Neural progenitor cell (in vitro differentiated cells): ENCODE measurements at regions not wholly inside any gene's neighbourhood (a gene's known extent, or its start where the extent isn't known, plus 50 kb on each side); places are given as distances from the start of the nearest gene placed in this dataset.

Experiments
- CTCF ChIP-seq: fragments of 200-600 bp; sonication (generic); IDR thresholded peaks from 2 replicates; pipeline ENCODE4 v1.5.1; 2017; ENCODE audit warnings: antibody characterized with exemption, mild to moderate bottlenecking
- EZH2 ChIP-seq: fragments of 200-600 bp; sonication (generic); IDR thresholded peaks from 2 replicates; pipeline ENCODE4 v1.6.1; 2017; ENCODE audit warnings: antibody characterized with exemption, mild to moderate bottlenecking, moderate library complexity
- EZH2phosphoT487 ChIP-seq: fragments of 200-600 bp; sonication (generic); IDR thresholded peaks from 2 replicates; pipeline ENCODE4 v1.6.1; 2017; ENCODE audit warnings: antibody characterized with exemption

- TF ChIP-seq CTCF (no peak), EZH2phosphoT487 (no peak), EZH2 (no peak)
Measured at GRCh38 chr7:136131304-136131630, 154.1 kb upstream of the MTPN start.
